Endothelial cell of umbilical vein (primary cell): ENCODE measurements at regions not wholly inside any gene's neighbourhood (a gene's known extent, or its start where the extent isn't known, plus 50 kb on each side); places are given as distances from the start of the nearest gene placed in this dataset.

Source experiments
- BruUV-seq: library from RNA; stranded (reverse); fragments of 400-500 nt; replicated peaks from 2 replicates; lab custom pipeline; 2021; lab: Mats Ljungman, UMichigan
- CTCF ChIA-PET: fragments of 300-600, 350-600 bp; sonication (Branson Sonifier 250); formaldehyde crosslinking; loops from one replicate; lab custom pipeline; 2021; ENCODE audit warnings: antibody characterized with exemption, inconsistent platforms; lab: Charles Lee
- POLR2A ChIA-PET: fragments of 300-600, 350-600 bp; sonication (Branson Sonifier 250); formaldehyde crosslinking; loops from one replicate; lab custom pipeline; 2021; ENCODE audit warnings: antibody characterized with exemption, inconsistent platforms; lab: Charles Lee
- DNase-seq: peaks from one replicate; pipeline ENCODE4 v3.0.0-alpha.2; 2011; ENCODE audit warnings: low read depth, low spot score
- FAIRE-seq: peaks from 2 replicates; lab custom pipeline; 2011; peaks lifted over from hg19 to GRCh38; lab: Jason Lieb, UNC
- H2AFZ ChIP-seq: 2 replicates; pipeline ENCODE4 v1.6.0; 2012; ENCODE audit warnings: low read depth, low read length, control low read depth, inconsistent platforms
- H3K27ac ChIP-seq: 2 replicates; pipeline ENCODE4 v1.5.1; 2011; ENCODE audit warnings: low read depth, mild to moderate bottlenecking, control low read depth, low read length, moderate library complexity; ENCODE audit not compliant: insufficient read depth
- H3K27me3 ChIP-seq, 2 experiments: 2 replicates each; pipeline versions ENCODE4 v1.6.0 to v1.6.1; 2011; ENCODE audit warnings: low read length in 2 of 2, mixed read lengths in 1 of 2; ENCODE audit not compliant: control insufficient read depth in 2 of 2, insufficient read depth in 2 of 2
- H3K36me3 ChIP-seq, 2 experiments: 2 replicates in 1 of 2; 3 replicates in 1 of 2; pipeline ENCODE4 v1.5.1; 2011; ENCODE audit warnings: low read length in 2 of 2, mild to moderate bottlenecking in 1 of 2, moderate library complexity in 1 of 2; ENCODE audit not compliant: control insufficient read depth in 2 of 2, insufficient read depth in 2 of 2; ENCODE audit errors: extremely low read depth in 1 of 2
- H3K4me1 ChIP-seq: 3 replicates; pipeline ENCODE4 v1.5.1; 2011; ENCODE audit warnings: mild to moderate bottlenecking, low read length; ENCODE audit not compliant: control insufficient read depth, insufficient read depth; ENCODE audit errors: extremely low read depth
- H3K4me2 ChIP-seq: 2 replicates; pipeline ENCODE4 v1.6.1; 2011; ENCODE audit warnings: low read length, control low read depth, mixed read lengths; ENCODE audit not compliant: insufficient read depth
- H3K4me3 ChIP-seq, 3 experiments: fragments of 200-600 bp in 1 of 3; sonication (generic), shearing (Covaris generic) in 1 of 3; replicated peaks in 1 of 3; 2 replicates each; pipeline ENCODE4 v1.5.1; 2011 to 2016; ENCODE audit warnings: control low read depth in 3 of 3, low read length in 3 of 3, mild to moderate bottlenecking in 2 of 3, inconsistent platforms in 1 of 3, low read depth in 1 of 3, moderate library complexity in 1 of 3; ENCODE audit not compliant: insufficient read depth in 1 of 3
- H3K79me2 ChIP-seq: 2 replicates; pipeline ENCODE4 v1.6.0; 2012; ENCODE audit warnings: low read length, inconsistent platforms; ENCODE audit not compliant: control insufficient read depth, insufficient read depth
- H3K9ac ChIP-seq: replicated peaks from 2 replicates; pipeline ENCODE3; 2011; ENCODE audit warnings: low read length, control low read depth; ENCODE audit not compliant: insufficient read depth; ENCODE audit errors: extremely low read depth
- H3K9me1 ChIP-seq: replicated peaks from 3 replicates; pipeline ENCODE4 v1.6.0; 2011; ENCODE audit warnings: mild to moderate bottlenecking, low read length; ENCODE audit not compliant: control insufficient read depth, insufficient read depth; ENCODE audit errors: extremely low read depth
- H3K9me3 ChIP-seq: replicated peaks from 2 replicates; pipeline ENCODE4 v1.5.1; 2012; ENCODE audit warnings: low read length, inconsistent platforms; ENCODE audit not compliant: control insufficient read depth, insufficient read depth
- H4K20me1 ChIP-seq: replicated peaks from 2 replicates; pipeline ENCODE3; 2011; ENCODE audit warnings: mild to moderate bottlenecking, low read length; ENCODE audit not compliant: control insufficient read depth, insufficient read depth; ENCODE audit errors: extremely low read depth
- CTCF ChIP-seq, 2 donors: IDR thresholded peaks; 1 replicate in 1 of 2; 2 replicates in 1 of 2; pipeline ENCODE4 v1.5.1; 2011; ENCODE audit warnings: low read length in 2 of 2, mild to moderate bottlenecking in 2 of 2, moderate library complexity in 2 of 2, control low read depth in 1 of 2, inconsistent platforms in 1 of 2, low read depth in 1 of 2; ENCODE audit not compliant: insufficient read depth in 1 of 2; ENCODE audit errors: extremely low read depth in 1 of 2
- EZH2 ChIP-seq: IDR thresholded peaks from 2 replicates; pipeline ENCODE4 v1.6.1; 2012; ENCODE audit warnings: borderline replicate concordance, low read depth, mild to moderate bottlenecking, moderate library complexity, low read length, inconsistent platforms; ENCODE audit not compliant: severe bottlenecking
- FOS ChIP-seq: IDR thresholded peaks from 2 replicates; pipeline ENCODE4 v1.6.1; 2011; ENCODE audit warnings: mild to moderate bottlenecking, low read length, moderate library complexity, borderline replicate concordance; ENCODE audit not compliant: insufficient read depth
- GATA2 ChIP-seq: IDR thresholded peaks from 2 replicates; pipeline ENCODE4 v1.7.0; 2011; ENCODE audit warnings: low read depth, mild to moderate bottlenecking, moderate library complexity, mixed read lengths, low read length; ENCODE audit not compliant: insufficient read length, insufficient read depth
- JUN ChIP-seq: IDR thresholded peaks from 2 replicates; pipeline ENCODE4 v1.6.1; 2011; ENCODE audit warnings: borderline replicate concordance, low read depth; ENCODE audit not compliant: insufficient read length, insufficient read depth
- MAX ChIP-seq: IDR thresholded peaks from 2 replicates; pipeline ENCODE4 v1.6.1; 2011; ENCODE audit not compliant: insufficient read depth, insufficient read length
- MYC ChIP-seq: IDR thresholded peaks from one replicate; pipeline ENCODE4 v1.6.1; 2011; ENCODE audit warnings: mild to moderate bottlenecking, low read depth, low read length
- POLR2A ChIP-seq: IDR thresholded peaks from 2 replicates; pipeline ENCODE4 v1.6.1; 2012; ENCODE audit warnings: low read depth, mild to moderate bottlenecking, control low read depth, low read length
- POLR2AphosphoS5 ChIP-seq: IDR thresholded peaks from 2 replicates; pipeline ENCODE4 v1.6.1; 2012; ENCODE audit warnings: low read depth, mild to moderate bottlenecking, control low read depth, low read length, moderate library complexity; ENCODE audit not compliant: insufficient read depth
- dilution Hi-C: fragments of 300-500 bp; cut with MboI; formaldehyde crosslinking; loops from one replicate; pipeline ENCODE4 v1.15.0; 2019; ENCODE audit warnings: low sequenced_read_pairs; ENCODE audit not compliant: extremely low pct_ligation_motif_present
- intact Hi-C: fragments of 100-400 bp; cut with micrococcal nuclease; formaldehyde crosslinking; loops from one replicate; pipeline ENCODE4 v1.10.0; 2022

- FAIRE-seq, result no peak
- Histone ChIP-seq H3K9ac (no peak overlapping the region), H3K36me3 (no peaks in the 10 kb centered on the region), H3K79me2 (no peaks in the 10 kb centered on the region), H3K27ac (no peak overlapping the region), H3K4me2 (no peak overlapping the region), H2AFZ (no peak overlapping the region), H3K9me3 (no peaks in the 10 kb centered on the region), H3K27me3 (no peaks in the 10 kb centered on the region), H3K4me1 (peaks cover 9% of the 10 kb centered on the region), H3K4me3 (no peak overlapping the region), H4K20me1 (no peaks in the 10 kb centered on the region), H3K9me1 (no peaks in the 10 kb centered on the region)
- TF ChIP-seq POLR2A (no peak), POLR2AphosphoS5 (no peak), JUN (no peak), EZH2 (no peak), GATA2 (no peak), MAX (no peak), CTCF (IDR thresholded peaks at IDR 0.05; ENCODE audit: extremely low read depth in 1 of 2, insufficient read depth in 1 of 2, low read depth in 1 of 2, low read length in 2 of 2) (no peak), MYC (no peak), FOS (no peak)
- ChIA-PET POLR2A (no interaction called here), CTCF (interaction anchor here (1.0 kb wide), 1 partner anchor 10 kb away, joined by 4 read pairs; no protein-coding TSS in a partner anchor)
- intact Hi-C loops, result no loop called here
- dilution Hi-C loops, result no loop called here
- BruUV-seq, result no TSS peak
- no peak for DNase-seq
Measured at GRCh38 chr14:38339696-38340095, 83.8 kb upstream of the CLEC14A start.
